ENCODE measurements at regions not wholly inside any gene's neighbourhood (a gene's known extent, or its start where the extent isn't known, plus 50 kb on each side); places are given as distances from the start of the nearest gene placed in this dataset.

DNA sequence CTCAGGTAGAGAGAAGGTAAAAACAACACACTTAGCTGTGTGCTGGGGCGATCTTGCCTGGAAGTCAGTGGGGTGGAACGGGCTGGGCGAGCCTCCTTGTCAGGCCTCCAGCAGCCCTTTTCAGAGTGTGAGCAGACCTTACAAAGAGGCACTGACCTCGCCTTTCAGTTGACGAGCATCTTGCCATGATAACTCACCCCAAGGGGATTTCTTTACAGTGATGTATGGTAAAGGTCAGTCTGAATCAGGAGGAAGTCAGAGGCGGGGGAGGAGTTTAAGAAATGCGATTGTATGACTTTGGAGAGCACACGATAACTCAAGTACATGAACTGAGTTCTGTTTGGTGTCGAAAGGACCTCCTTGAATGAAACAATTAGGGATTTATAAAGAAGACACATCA, 326.5 kb upstream of the PROX1 start:
- no peaks in the 10 kb centered on the region for H3K27me3 ChIP-seq

GRCh38 chr1:213666113-213666512, 321.7 kb upstream of the PROX1 start:
- H3K36me3 Mint-ChIP-seq: no peaks in the 10 kb centered on the region
- no peak overlapping the region for H3K27ac Mint-ChIP-seq
- Histone ChIP-seq H3K4me1 (no peaks in the 10 kb centered on the region), H3K4me3 (no peak overlapping the region), H3K9ac (no peak overlapping the region), H4K20me1 (ENCODE audit: low read depth) (no peaks in the 10 kb centered on the region), H2AFZ (replicated peaks) (no peak overlapping the region), H3K9me3 (ENCODE audit: low read depth) (no peaks in the 10 kb centered on the region), H3F3A (ENCODE audit: low read depth) (no peaks in the 10 kb centered on the region), H3K4me2 (no peak overlapping the region), H3K79me2 (ENCODE audit: low read depth) (no peaks in the 10 kb centered on the region), H3K27ac (no peak overlapping the region), H3K27me3 (no peaks in the 10 kb centered on the region), H3K36me3 (no peaks in the 10 kb centered on the region)
- peaks cover 4% of the 10 kb centered on the region for H3K4me1 Mint-ChIP-seq
- no peaks in the 10 kb centered on the region for H3K9me3 Mint-ChIP-seq
- TF ChIP-seq, protein P1, sequence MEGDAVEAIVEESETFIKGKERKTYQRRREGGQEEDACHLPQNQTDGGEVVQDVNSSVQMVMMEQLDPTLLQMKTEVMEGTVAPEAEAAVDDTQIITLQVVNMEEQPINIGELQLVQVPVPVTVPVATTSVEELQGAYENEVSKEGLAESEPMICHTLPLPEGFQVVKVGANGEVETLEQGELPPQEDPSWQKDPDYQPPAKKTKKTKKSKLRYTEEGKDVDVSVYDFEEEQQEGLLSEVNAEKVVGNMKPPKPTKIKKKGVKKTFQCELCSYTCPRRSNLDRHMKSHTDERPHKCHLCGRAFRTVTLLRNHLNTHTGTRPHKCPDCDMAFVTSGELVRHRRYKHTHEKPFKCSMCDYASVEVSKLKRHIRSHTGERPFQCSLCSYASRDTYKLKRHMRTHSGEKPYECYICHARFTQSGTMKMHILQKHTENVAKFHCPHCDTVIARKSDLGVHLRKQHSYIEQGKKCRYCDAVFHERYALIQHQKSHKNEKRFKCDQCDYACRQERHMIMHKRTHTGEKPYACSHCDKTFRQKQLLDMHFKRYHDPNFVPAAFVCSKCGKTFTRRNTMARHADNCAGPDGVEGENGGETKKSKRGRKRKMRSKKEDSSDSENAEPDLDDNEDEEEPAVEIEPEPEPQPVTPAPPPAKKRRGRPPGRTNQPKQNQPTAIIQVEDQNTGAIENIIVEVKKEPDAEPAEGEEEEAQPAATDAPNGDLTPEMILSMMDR (IDR thresholded peaks at IDR 0.05): no peak
- no peak for TF ChIP-seq EZH2phosphoT487 (IDR thresholded peaks at IDR 0.05)
- no peak for TF ChIP-seq EZH2 (IDR thresholded peaks at IDR 0.05)
- H3K27me3 Mint-ChIP-seq (ENCODE audit: insufficient read depth, low read depth): no peaks in the 10 kb centered on the region
- no peak overlapping the region for H3K4me3 Mint-ChIP-seq
- DNase-seq (ENCODE audit: low spot score): no peak

More for the DNA sequence above, 326.5 kb upstream of the PROX1 start:
- H3K79me2 ChIP-seq (ENCODE audit: low read depth): no peaks in the 10 kb centered on the region
- H3K4me1 ChIP-seq: no peaks in the 10 kb centered on the region
- H3K36me3 ChIP-seq: no peaks in the 10 kb centered on the region
- H3K9me3 Mint-ChIP-seq: no peaks in the 10 kb centered on the region
- TF ChIP-seq EZH2 (IDR thresholded peaks at IDR 0.05) (no peak), EZH2phosphoT487 (IDR thresholded peaks at IDR 0.05) (no peak)
- TF ChIP-seq, protein P1 (IDR thresholded peaks at IDR 0.05): no peak
- H3F3A ChIP-seq (ENCODE audit: low read depth): no peaks in the 10 kb centered on the region
- H4K20me1 ChIP-seq (ENCODE audit: low read depth): no peaks in the 10 kb centered on the region
- H2AFZ ChIP-seq (replicated peaks): no peak overlapping the region
- no peak overlapping the region for H3K27ac Mint-ChIP-seq
- no peak overlapping the region for H3K4me3 Mint-ChIP-seq
- H3K27me3 Mint-ChIP-seq (ENCODE audit: insufficient read depth, low read depth): peaks cover 2% of the 10 kb centered on the region
- no peaks in the 10 kb centered on the region for H3K9me3 ChIP-seq (ENCODE audit: low read depth)
- H3K4me1 Mint-ChIP-seq: peaks cover 5% of the 10 kb centered on the region
- no peak overlapping the region for H3K27ac ChIP-seq
- no peaks in the 10 kb centered on the region for H3K36me3 Mint-ChIP-seq
- H3K9ac ChIP-seq: no peak overlapping the region
- no peak overlapping the region for H3K4me3 ChIP-seq
- DNase-seq (ENCODE audit: low spot score): no peak
- no peak overlapping the region for H3K4me2 ChIP-seq

DNA sequence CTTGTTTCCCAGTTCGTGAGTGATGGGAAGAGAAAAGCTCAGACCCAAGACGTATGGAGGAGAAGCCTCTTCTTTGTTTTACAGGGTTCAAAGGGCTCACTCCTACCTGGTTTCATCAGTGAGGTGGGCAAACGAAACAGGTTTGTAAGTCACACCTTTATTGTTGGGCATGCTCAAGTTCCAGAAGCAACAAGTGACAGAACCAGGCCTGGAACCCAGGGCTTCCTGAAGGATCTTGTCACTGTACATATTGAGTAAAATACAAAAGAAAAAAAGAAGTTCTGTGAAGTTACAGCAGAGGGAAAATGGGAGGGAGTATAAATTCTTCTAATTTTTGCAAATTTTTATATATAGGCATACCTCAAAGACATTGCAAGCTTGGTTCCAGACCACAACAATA, 320.9 kb upstream of the PROX1 start:
- Histone ChIP-seq H2AFZ (replicated peaks) (no peak overlapping the region), H3K79me2 (ENCODE audit: low read depth) (no peaks in the 10 kb centered on the region), H4K20me1 (ENCODE audit: low read depth) (no peaks in the 10 kb centered on the region), H3K4me2 (no peak overlapping the region), H3K27me3 (no peaks in the 10 kb centered on the region), H3K27ac (no peak overlapping the region), H3K9ac (no peak overlapping the region), H3F3A (ENCODE audit: low read depth) (no peaks in the 10 kb centered on the region), H3K36me3 (no peaks in the 10 kb centered on the region), H3K4me3 (no peak overlapping the region), H3K4me1 (no peaks in the 10 kb centered on the region), H3K9me3 (ENCODE audit: low read depth) (no peaks in the 10 kb centered on the region)
- Mint-ChIP-seq H3K27me3 (ENCODE audit: insufficient read depth, low read depth) (no peaks in the 10 kb centered on the region), H3K4me1 (no peaks in the 10 kb centered on the region), H3K9me3 (no peaks in the 10 kb centered on the region), H3K27ac (no peak overlapping the region), H3K36me3 (no peaks in the 10 kb centered on the region), H3K4me3 (no peak overlapping the region)
- DNase-seq (ENCODE audit: low spot score): no peak
- TF ChIP-seq EZH2phosphoT487 (IDR thresholded peaks at IDR 0.05): no peak
- TF ChIP-seq EZH2 (IDR thresholded peaks at IDR 0.05): no peak
- TF ChIP-seq, protein P1 (IDR thresholded peaks at IDR 0.05): no peak

All from neural progenitor cell (in vitro differentiated cells).